Upper lobe of left lung (tissue), 6 donors: ENCODE measurements at regions not wholly inside any gene's neighbourhood (a gene's known extent, or its start where the extent isn't known, plus 50 kb on each side); places are given as distances from the start of the nearest gene placed in this dataset.

Experiments used
- ATAC-seq, 2 donors: fragments of 200-7000 bp; cut with Tn5 transposase; one replicate each; pipeline ENCODE4 v1.9.1; 2022; ENCODE audit warnings: mild to moderate bottlenecking in 2 of 2, moderate library complexity in 2 of 2; ENCODE audit not compliant: low FRiP score in 2 of 2
- DNase-seq, 2 donors: peaks; one replicate each; pipeline ENCODE4 v3.0.0-alpha.2; 2019 to 2020
- H3K27ac ChIP-seq, 4 donors: fragments of 200-600 bp; sonication (generic); one replicate each; pipeline ENCODE4 v1.5.1; 2016 to 2019
- H3K27me3 ChIP-seq, 4 donors: fragments of 200-600 bp; sonication (generic); one replicate each; pipeline ENCODE4 v1.5.1; 2017 to 2019
- H3K36me3 ChIP-seq, 4 donors: fragments of 200-600 bp; sonication (generic); one replicate each; pipeline ENCODE4 v1.5.1; 2016 to 2019
- H3K4me1 ChIP-seq, 4 donors: fragments of 200-600 bp; sonication (generic); one replicate each; pipeline ENCODE4 v1.5.1; 2018 to 2019
- H3K4me3 ChIP-seq, 4 donors: fragments of 200-600 bp; sonication (generic); one replicate each; pipeline ENCODE4 v1.5.1; 2017 to 2019; ENCODE audit warnings: mild to moderate bottlenecking in 2 of 4, moderate library complexity in 1 of 4
- H3K9me3 ChIP-seq, 4 donors: fragments of 200-600 bp; sonication (generic); one replicate each; pipeline ENCODE4 v1.5.1; 2018 to 2019
- CTCF ChIP-seq, 6 experiments: fragments of 450-650 bp in 4 of 6; fragments of 200-600 bp in 2 of 6; sonication (generic) in 2 of 6; IDR thresholded peaks; one replicate each; pipeline ENCODE4 v1.5.1; 2016 to 2019; ENCODE audit warnings: antibody characterized with exemption in 6 of 6
- EP300 ChIP-seq, 4 donors: sonication (generic); formaldehyde crosslinking; IDR thresholded peaks; one replicate each; pipeline ENCODE4 v1.5.1; 2017; ENCODE audit warnings: antibody characterized with exemption in 4 of 4, control low read depth in 2 of 4
- POLR2A ChIP-seq, 4 donors: fragments of 450-650 bp; IDR thresholded peaks; one replicate each; pipeline ENCODE4 v1.5.1; 2016 to 2017; ENCODE audit warnings: antibody characterized with exemption in 4 of 4, mild to moderate bottlenecking in 2 of 4
- POLR2AphosphoS5 ChIP-seq, 2 donors: sonication (generic); formaldehyde crosslinking; IDR thresholded peaks; one replicate each; pipeline ENCODE4 v1.5.1; 2017; ENCODE audit warnings: antibody characterized with exemption in 2 of 2
- WGBS, 2 donors: methylation state at CpG; one replicate each; pipeline ENCODE4 v1.1.5; 2017 to 2018; 5-methylcytosine and 5-hydroxymethylcytosine counted together
- donor health status: DM: no; HTN: no; CAD: no; lungs with moderate emphysema.
- donor health status: DM: no; HTN: yes; CAD: no; lungs with severe emphysema.

GRCh38 chr6:66965227-66965626 is 1258.2 kb upstream of the EYS start:
- no peak overlapping the region for H3K4me3 ChIP-seq
- H3K4me1 ChIP-seq = no peaks in the 10 kb centered on the region
- 69 to 74% methylated on average over 2 of the region's 2 CpGs for WGBS, 2 donors
- H3K9me3 ChIP-seq = no peaks in the 10 kb centered on the region
- DNase-seq = no peak
- no peaks in the 10 kb centered on the region for H3K36me3 ChIP-seq
- H3K27ac ChIP-seq = no peak overlapping the region
- no peaks in the 10 kb centered on the region for H3K27me3 ChIP-seq
- TF ChIP-seq CTCF (IDR thresholded peaks at IDR 0.05) = no peak
- TF ChIP-seq POLR2A (IDR thresholded peaks at IDR 0.05) = no peak
- TF ChIP-seq POLR2AphosphoS5 (IDR thresholded peaks at IDR 0.05) = no peak
- no peak for TF ChIP-seq EP300 (IDR thresholded peaks at IDR 0.05)
- no peak for ATAC-seq

GRCh38 chr6:66964216-66964615 is 1257.2 kb upstream of the EYS start:
- whole genome bisulfite sequencing, 2 donors = 70 to 75% methylated on average over 3 of the region's 3 CpGs
- ATAC-seq = no peak
- TF ChIP-seq CTCF (IDR thresholded peaks at IDR 0.05) (no peak), POLR2A (IDR thresholded peaks at IDR 0.05) (no peak), EP300 (IDR thresholded peaks at IDR 0.05) (no peak), POLR2AphosphoS5 (IDR thresholded peaks at IDR 0.05) (no peak)

GRCh38 chr6:66962082-66962481 is 1255.1 kb upstream of the EYS start:
- no peak overlapping the region for H3K27ac ChIP-seq
- no peaks in the 10 kb centered on the region for H3K36me3 ChIP-seq
- TF ChIP-seq POLR2A (IDR thresholded peaks at IDR 0.05) (no peak), EP300 (IDR thresholded peaks at IDR 0.05) (no peak), CTCF (IDR thresholded peaks at IDR 0.05) (no peak), POLR2AphosphoS5 (IDR thresholded peaks at IDR 0.05) (no peak)
- no peak for DNase-seq
- no peaks in the 10 kb centered on the region for H3K4me1 ChIP-seq
- no peak overlapping the region for H3K4me3 ChIP-seq
- no peak for ATAC-seq
- 82 to 85% methylated on average over 4 of the region's 4 CpGs for WGBS, 2 donors
- H3K9me3 ChIP-seq = no peaks in the 10 kb centered on the region
- H3K27me3 ChIP-seq = no peaks in the 10 kb centered on the region

More at GRCh38 chr6:66964216-66964615, 1257.2 kb upstream of the EYS start:
- no peak overlapping the region for H3K27ac ChIP-seq
- H3K9me3 ChIP-seq = no peaks in the 10 kb centered on the region
- H3K4me3 ChIP-seq = no peak overlapping the region
- no peaks in the 10 kb centered on the region for H3K4me1 ChIP-seq
- no peaks in the 10 kb centered on the region for H3K36me3 ChIP-seq
- no peak for DNase-seq
- H3K27me3 ChIP-seq = no peaks in the 10 kb centered on the region

GRCh38 chr6:66961191-66961590 is 1254.2 kb upstream of the EYS start:
- Histone ChIP-seq H3K27me3 (no peaks in the 10 kb centered on the region), H3K9me3 (no peaks in the 10 kb centered on the region), H3K4me3 (no peak overlapping the region), H3K4me1 (no peaks in the 10 kb centered on the region), H3K36me3 (no peaks in the 10 kb centered on the region), H3K27ac (no peak overlapping the region)
- no peak for ATAC-seq
- no peak for DNase-seq
- TF ChIP-seq CTCF (IDR thresholded peaks at IDR 0.05) = no peak
- TF ChIP-seq POLR2A (IDR thresholded peaks at IDR 0.05) = no peak
- no peak for TF ChIP-seq POLR2AphosphoS5 (IDR thresholded peaks at IDR 0.05)
- no peak for TF ChIP-seq EP300 (IDR thresholded peaks at IDR 0.05)

GRCh38 chr6:66949191-66949661 is 1242.2 kb upstream of the EYS start:
- no peak for TF ChIP-seq CTCF (IDR thresholded peaks at IDR 0.05)
- TF ChIP-seq POLR2AphosphoS5 (IDR thresholded peaks at IDR 0.05) = no peak
- no peak for TF ChIP-seq EP300 (IDR thresholded peaks at IDR 0.05)
- TF ChIP-seq POLR2A (IDR thresholded peaks at IDR 0.05) = no peak
- ATAC-seq (no peak), DNase-seq (peak in 1 of 2 donors; percentile 74)
- WGBS, 2 donors = 96 to 100% methylated on average over 1 to 26 of the region's 32 CpGs
- Histone ChIP-seq H3K27ac (no peak overlapping the region), H3K4me3 (no peak overlapping the region), H3K9me3 (no peaks in the 10 kb centered on the region), H3K36me3 (no peaks in the 10 kb centered on the region), H3K4me1 (no peaks in the 10 kb centered on the region), H3K27me3 (no peaks in the 10 kb centered on the region)
